ENCODE measurements at regions not wholly inside any gene's neighbourhood (a gene's known extent, or its start where the extent isn't known, plus 50 kb on each side); places are given as distances from the start of the nearest gene placed in this dataset.

DNA sequence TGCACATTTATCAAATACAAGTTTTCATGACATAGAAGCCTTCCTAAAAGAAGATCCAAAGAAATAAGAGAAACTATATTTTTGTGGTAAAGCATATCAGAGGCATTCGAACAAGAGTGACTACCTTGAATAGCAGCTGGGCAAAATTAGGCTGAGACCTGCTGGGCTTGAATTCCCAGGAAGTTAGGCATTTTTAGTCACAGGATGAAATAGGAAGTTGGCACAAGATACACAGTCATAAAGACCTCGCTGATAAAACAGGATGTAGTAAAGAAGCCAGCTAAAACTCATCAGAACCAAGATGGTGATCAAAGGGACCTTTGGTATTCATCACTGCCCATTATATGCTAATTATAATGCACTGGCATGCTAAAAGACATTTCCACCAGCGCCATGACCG lies 1302.3 kb upstream of the NRXN1 start:
- TF ChIP-seq, protein P1, sequence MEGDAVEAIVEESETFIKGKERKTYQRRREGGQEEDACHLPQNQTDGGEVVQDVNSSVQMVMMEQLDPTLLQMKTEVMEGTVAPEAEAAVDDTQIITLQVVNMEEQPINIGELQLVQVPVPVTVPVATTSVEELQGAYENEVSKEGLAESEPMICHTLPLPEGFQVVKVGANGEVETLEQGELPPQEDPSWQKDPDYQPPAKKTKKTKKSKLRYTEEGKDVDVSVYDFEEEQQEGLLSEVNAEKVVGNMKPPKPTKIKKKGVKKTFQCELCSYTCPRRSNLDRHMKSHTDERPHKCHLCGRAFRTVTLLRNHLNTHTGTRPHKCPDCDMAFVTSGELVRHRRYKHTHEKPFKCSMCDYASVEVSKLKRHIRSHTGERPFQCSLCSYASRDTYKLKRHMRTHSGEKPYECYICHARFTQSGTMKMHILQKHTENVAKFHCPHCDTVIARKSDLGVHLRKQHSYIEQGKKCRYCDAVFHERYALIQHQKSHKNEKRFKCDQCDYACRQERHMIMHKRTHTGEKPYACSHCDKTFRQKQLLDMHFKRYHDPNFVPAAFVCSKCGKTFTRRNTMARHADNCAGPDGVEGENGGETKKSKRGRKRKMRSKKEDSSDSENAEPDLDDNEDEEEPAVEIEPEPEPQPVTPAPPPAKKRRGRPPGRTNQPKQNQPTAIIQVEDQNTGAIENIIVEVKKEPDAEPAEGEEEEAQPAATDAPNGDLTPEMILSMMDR (IDR thresholded peaks at IDR 0.05; ENCODE audit: poor library complexity): no peak
- no peak for TF ChIP-seq EZH2phosphoT487 (IDR thresholded peaks at IDR 0.05; ENCODE audit: low read depth, severe bottlenecking, unreplicated experiment)
- no peak for TF ChIP-seq EZH2 (IDR thresholded peaks at IDR 0.05; ENCODE audit: borderline replicate concordance)
